NCI-H446 treated with DMSO at 0.1 percent for 48 hours (cell line): ENCODE measurements at regions not wholly inside any gene's neighbourhood (a gene's known extent, or its start where the extent isn't known, plus 50 kb on each side); places are given as distances from the start of the nearest gene placed in this dataset.
"Not testable (repeated sequence)": the region's sequence is repeated elsewhere in the genome, so short reads cannot be mapped to it uniquely, and the experiment has no call there.

Experiments used
- DNase-seq: peaks from one replicate; lab custom pipeline; 2025; lab: John Stamatoyannopoulos, UW

DNA sequence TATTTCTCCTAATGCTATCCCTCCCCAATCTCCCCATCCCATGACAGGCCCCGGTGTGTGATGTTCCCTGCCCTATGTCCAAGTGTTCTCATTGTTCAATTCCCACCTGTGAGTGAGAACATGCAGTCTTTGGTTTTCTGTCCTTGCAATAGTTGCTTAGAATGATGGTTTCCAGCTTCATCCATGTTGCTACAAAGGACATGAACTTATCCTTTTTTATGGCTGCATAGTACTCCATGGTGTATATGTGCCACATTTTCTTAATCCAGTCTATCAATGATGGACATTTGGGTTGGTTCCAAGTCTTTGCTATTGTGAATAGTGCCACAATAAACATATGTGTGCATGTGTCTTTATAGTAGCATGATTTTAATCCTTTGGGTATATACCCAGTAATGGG is 51.3 kb upstream of the RIOK2 start:
- DNase-seq, result not testable (repeated sequence)

GRCh38 chr5:97242341-97242740 is 59.3 kb upstream of the RIOK2 start:
- no peak for DNase-seq

DNA sequence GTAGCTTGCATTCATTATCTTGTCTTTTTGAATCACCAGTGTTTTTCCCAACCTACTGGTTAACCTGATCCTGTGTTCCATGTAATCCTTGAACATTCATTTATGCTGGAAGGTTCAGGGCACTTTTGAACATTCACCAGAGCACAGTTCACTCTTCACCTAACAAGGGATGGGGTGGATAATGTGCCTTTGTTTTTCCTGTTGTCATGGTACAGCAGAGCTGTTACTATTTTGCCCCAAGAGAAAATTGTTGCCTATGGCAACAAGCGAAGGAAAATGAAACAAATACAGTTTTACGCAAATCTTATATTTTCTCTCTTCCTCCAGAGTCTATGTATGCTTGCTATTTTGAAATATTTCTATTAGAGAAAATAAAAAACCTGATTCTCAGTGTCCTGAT is 60.3 kb upstream of the RIOK2 start:
- DNase-seq, result no peak

GRCh38 chr5:97245386-97245785 is 62.3 kb upstream of the RIOK2 start:
- no peak for DNase-seq

- no peak for DNase-seq
Measured at GRCh38 chr5:97250113-97250512, 67.1 kb upstream of the RIOK2 start.

- DNase-seq, result no peak
Measured at GRCh38 chr5:97266076-97266475, 83.0 kb upstream of the RIOK2 start.

DNA sequence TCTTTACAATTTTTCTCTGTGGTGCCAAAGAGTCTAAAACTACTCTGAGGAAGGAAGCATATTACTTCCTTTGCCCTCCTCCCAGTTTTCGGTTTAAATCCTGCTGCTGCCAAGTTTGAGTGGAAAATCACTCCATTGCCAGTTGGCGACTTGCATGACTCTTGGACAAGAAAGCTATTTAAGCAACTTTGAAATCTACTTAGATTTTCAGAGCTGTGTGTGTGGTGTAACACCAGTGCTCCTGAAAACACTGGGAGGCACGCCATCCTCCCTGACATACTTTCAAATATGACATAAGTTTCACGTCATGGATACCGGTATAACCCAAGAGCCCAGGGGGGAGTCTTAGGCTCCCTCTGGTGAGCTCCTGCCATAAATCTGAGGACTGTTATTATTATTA is 83.5 kb upstream of the RIOK2 start:
- DNase-seq, result no peak

- no peak for DNase-seq
Measured at GRCh38 chr5:97267767-97268166, 84.7 kb upstream of the RIOK2 start.

DNA sequence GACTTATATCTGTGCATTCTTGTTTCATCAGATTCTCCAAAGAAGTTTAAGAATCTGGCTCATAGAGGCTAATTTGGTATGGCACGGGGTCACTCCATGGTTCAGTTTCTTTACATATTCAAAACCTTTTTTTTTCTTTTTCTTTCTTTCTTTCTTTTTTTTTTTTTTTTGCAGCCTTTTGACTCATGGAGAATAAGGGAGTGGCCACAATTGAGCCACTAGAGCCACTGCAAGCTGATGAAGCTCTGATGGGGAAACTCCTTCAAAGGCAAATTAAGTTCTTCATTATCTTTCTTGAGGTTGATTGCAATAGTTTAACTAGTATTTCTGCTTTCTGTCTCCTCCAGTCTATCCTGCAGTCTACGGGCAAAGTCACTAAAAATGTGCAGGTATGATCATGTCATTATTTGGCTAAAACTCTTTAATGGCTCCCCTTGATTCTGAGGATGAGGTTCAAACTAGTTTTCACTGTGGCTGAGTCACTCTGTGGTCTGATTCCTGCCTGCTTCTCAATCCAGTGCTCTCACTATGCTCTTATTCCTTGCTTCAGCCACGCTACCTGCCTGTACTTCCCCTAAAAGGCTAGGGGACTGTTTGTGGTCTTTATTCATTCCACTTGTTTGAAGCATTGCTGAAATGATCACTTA is 93.5 kb upstream of the RIOK2 start:
- no peak for DNase-seq

DNA sequence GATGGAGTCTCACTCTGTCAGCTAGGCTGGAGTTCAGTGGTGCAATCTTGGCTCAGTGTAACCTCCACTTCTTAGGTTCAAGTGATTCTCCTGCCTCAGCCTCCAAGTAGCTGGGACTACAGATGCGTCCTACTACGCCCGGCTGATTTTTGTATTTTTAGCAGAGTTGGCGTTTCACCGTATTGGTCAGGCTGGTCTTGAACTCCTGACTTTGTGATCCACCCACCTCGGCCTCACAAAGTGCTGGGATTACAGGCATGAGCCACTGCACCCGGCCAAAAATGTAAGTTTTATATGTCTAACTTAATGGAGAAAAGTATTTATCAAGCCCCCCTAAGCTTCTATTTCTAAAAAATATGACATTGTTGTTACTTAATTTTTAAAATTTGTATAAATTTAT is 98.2 kb upstream of the RIOK2 start:
- DNase-seq, result no peak

- DNase-seq, result no peak
Measured at GRCh38 chr5:97297063-97297703, 114.1 kb upstream of the RIOK2 start.

DNA sequence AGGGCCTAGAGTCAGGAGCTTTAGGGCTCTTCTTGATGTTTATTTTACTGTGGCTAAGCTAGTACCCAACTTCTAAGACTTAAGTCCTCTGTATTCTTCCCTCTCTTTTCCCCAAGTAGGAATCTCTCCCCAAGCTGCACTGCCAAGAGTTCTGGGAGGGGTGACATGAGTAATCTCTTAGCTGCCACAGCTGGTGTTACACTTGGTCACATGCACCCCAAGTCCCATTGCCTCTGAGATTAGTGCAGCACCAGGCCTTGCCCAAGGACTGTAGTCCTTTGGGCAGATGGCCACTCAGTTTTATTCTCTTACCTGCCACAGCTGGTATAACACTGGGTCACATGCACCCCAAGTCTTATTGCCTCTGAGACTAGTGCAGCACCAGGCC is 114.7 kb upstream of the RIOK2 start:
- DNase-seq, result no peak

DNA sequence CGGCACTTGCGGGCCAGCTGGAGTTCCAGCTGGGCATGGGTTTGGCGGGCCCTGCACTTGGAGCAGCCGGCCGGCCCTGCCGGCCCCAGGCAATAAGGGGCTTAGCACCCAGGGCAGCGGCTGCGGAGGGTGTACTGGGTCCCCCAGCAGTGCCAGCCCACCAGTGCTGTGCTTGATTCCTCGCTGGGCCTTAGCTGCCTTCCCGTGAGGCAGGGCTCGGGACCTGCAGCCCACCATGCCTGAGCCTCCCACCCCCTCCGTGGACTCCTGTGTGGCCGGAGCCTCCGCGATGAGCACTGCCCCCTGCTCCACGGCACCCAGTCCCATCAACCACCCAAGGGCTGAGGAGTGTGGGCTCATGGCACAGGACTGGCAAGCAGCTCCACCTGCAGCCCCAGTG is 118.1 kb upstream of the RIOK2 start:
- not testable (repeated sequence) for DNase-seq

DNA sequence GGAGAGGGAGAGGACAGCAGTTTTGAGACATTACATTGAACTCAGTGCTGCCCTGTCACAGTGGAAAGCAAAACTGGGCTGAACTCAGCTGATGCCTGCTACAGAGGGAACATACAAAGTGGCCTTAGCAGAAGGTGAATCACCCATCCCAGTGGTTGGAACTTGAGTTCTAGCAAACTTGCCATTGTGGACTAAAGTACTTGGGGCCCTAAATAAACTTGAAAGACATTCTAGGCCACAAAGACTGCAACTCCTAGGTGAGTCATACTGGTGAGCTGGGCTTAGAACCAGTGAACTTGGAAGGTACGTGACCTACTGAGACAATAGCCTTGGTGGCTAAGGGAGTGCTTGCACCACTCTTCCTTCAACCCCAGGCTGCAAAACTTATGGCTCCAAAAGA is 155.7 kb upstream of the RIOK2 start:
- DNase-seq, result no peak

DNA sequence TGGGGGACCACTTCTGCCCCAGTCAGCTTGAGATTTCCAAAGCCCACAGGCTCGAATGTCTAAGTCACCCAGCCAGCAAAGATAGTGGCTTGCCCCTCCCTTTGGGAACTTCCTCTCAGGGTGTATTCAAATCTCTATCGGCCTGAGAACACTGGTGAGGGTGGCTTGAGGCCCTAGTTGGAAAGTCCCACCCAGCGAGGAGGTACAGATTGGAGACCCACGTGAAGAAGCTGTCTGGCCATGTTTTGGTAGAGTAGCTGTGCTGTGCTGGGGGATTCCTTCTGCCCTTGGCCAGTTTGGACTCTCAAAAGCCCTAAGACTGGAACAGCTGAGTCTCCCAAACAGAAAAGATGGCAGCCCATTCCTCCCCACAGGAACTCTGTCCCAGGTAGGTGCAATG is 172.7 kb upstream of the RIOK2 start:
- no peak for DNase-seq

DNA sequence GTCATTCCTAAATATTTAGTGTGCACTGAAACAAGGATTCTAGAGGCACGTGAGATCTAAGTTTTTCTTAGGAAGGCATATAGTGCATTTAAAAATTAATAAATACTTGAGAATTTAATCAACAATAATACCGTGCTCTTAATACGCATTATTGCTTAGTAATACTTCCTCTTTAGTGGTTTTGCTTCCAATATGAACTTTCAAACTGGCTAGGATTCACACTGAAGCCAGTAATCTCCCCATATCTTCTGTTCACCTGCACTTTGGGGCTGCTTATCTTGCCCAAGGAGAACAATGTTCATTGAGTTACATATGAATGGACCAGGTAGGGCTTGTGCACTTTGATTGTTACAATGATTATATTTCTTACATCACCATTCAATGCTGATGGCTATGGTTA is 180.5 kb upstream of the RIOK2 start:
- DNase-seq, result no peak

- no peak for DNase-seq
Measured at GRCh38 chr5:97364731-97365130, 181.7 kb upstream of the RIOK2 start.

DNA sequence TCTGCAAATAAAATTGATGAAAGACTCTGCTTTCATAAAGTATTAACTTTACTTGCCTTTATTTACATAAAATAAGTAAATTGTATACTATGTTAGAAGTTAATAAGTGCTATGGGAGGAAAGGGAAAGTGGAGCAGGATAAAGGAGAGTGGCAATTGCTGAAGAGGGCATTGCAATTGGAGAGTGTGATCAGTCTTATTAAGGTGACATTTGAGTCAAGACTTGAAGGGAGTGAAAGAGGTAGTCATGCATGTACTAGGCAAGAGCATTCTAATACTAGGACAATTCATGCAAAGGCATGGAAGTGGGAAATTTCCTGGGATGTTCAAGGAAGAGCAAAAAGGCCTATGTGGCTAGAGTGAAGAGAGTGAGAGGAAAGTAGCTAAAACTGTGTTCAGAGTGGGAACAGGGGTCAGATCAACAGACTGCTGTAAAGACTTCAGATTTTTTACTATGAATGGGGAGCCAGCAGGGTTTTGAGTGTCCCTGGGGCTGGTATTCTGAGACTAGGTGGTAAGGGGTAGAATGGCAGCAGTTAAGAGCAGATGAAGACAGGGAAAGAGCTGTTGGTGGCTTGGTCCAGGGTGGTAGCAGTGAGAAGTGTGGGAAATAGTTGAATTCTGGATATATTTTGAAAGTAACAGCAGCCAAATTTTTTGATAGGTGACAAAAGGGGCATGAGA is 182.3 kb upstream of the RIOK2 start:
- DNase-seq, result no peak

DNA sequence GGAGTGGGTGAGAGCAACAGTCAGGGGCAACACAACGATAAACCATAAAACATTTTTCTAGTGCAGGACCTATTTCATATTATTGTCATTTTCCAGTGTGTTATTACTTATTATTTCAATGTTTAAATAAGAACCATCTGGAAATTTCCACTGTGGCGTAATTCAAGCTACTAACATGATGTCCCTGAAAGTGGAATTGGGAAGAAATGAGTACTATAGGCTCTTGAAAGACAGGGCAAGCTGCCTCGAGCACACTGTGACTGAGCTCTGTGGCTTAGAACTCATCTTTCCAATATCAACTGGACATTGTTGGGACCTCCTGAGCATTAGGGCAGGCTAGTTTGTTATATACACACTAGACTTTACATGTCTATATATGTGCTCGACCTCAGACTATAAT is 182.9 kb upstream of the RIOK2 start:
- no peak for DNase-seq

- DNase-seq, result no peak
Measured at GRCh38 chr5:97375959-97376358, 192.9 kb upstream of the RIOK2 start.

DNA sequence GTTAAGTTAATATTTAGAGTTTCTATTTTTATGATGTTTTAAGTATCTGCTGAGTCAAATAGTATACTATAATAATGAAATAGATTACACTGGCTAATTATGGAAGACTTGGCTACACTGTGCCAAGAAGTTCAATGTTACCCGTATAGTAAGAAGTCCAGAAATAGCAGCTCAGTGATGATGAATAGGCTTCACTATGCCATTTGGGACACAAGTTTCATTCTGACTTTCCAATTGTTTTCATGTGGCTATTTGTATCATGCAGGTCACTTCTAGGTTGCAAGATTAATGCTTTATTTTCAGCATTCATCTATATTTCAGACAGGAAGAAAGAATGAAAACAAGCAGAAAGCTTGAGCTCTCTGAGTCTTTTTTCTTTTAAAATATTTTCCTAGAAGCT is 194.5 kb upstream of the RIOK2 start:
- DNase-seq, result no peak

DNA sequence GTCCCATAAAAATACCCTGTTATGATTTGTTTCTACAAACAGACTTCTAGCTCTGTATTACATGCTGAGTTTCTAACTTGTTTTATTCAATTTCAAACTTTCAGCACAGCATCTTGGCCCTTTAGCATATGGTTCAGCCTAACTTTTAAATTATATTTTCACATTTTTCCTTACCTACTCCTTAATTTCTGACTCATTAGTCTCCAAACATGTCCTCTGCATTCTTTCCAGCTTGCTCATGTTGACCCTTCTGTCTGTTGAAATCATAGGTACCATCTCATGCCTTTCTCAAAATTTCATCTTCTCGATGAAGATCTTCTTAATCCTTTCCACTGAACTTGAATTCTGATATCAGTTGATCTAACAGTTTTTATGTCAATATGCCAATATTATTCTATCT is 200.9 kb upstream of the RIOK2 start:
- no peak for DNase-seq

GRCh38 chr5:97388794-97389193 is 205.7 kb upstream of the RIOK2 start:
- DNase-seq, result no peak

GRCh38 chr5:97400537-97400936 is 217.5 kb upstream of the RIOK2 start:
- no peak for DNase-seq
